ENCODE measurements at regions not wholly inside any gene's neighbourhood (a gene's known extent, or its start where the extent isn't known, plus 50 kb on each side); places are given as distances from the start of the nearest gene placed in this dataset.

GRCh38 chr18:76567835-76568445 lies 72.9 kb upstream of the ZNF516 start:
- no peak for TF ChIP-seq ESRRG (CRISPR knock-in tag; IDR thresholded peaks at IDR 0.05)
- no peak for TF ChIP-seq OSR1 (CRISPR knock-in tag; IDR thresholded peaks at IDR 0.05)
- TF ChIP-seq ISL1 (CRISPR knock-in tag; IDR thresholded peaks at IDR 0.05): no peak
- no peak for TF ChIP-seq ZNF8 (CRISPR knock-in tag; IDR thresholded peaks at IDR 0.05)
- no peak for TF ChIP-seq TSHZ2 (CRISPR knock-in tag; IDR thresholded peaks at IDR 0.05)
- no peak for TF ChIP-seq TOX (CRISPR knock-in tag; IDR thresholded peaks at IDR 0.05; ENCODE audit: borderline replicate concordance)
- no peak for TF ChIP-seq PATZ1 (CRISPR knock-in tag; IDR thresholded peaks at IDR 0.05; ENCODE audit: borderline replicate concordance)
- TF ChIP-seq ZNF70 (CRISPR knock-in tag; IDR thresholded peaks at IDR 0.05): no peak
- no peak for TF ChIP-seq GLIS3 (CRISPR knock-in tag; IDR thresholded peaks at IDR 0.05)
- TF ChIP-seq ZFP30 (CRISPR knock-in tag; IDR thresholded peaks at IDR 0.05): no peak
- TF ChIP-seq ZFP3 (CRISPR knock-in tag; IDR thresholded peaks at IDR 0.05): no peak
- TF ChIP-seq ARNTL (CRISPR knock-in tag; IDR thresholded peaks at IDR 0.05; ENCODE audit: borderline replicate concordance, low read depth): no peak
- TF ChIP-seq SNAI2 (CRISPR knock-in tag; IDR thresholded peaks at IDR 0.05): no peak
- TF ChIP-seq BACH2 (CRISPR knock-in tag; IDR thresholded peaks at IDR 0.05; ENCODE audit: borderline replicate concordance): no peak

Measured in SK-N-SH treated with all-trans-retinoic acid at 6 μM for 48 hours (cell line).